ENCODE measurements at regions not wholly inside any gene's neighbourhood (a gene's known extent, or its start where the extent isn't known, plus 50 kb on each side); places are given as distances from the start of the nearest gene placed in this dataset.
A peak's percentile ranks its signal among the peaks of the same experiment; 100 is the strongest.

DNA sequence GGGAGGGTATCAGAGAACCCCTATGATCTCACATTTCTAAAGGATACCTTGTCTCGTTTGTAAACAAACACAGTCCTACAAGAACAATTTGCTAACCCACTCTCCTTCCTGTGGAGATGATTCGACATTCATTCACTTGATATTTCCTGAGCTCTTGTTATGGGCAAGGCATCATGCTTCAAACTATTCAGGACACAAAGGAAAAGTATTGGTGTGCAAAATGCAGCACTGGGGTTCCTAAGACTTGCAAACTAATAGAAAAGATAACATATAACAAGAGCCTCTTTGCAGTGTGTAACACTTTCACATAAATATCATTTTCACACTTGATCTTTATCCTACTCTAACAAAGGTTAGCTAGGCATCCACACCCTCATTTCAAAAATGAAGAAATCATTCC, 211.5 kb upstream of the BLID start:
- Histone ChIP-seq H2BK20ac (ENCODE audit: low read length) (no peak overlapping the region), H3K79me1 (ENCODE audit: low read depth, low read length) (no peaks in the 10 kb centered on the region), H3K23ac (ENCODE audit: insufficient read length) (no peak overlapping the region), H2AFZ (ENCODE audit: low read length) (no peak overlapping the region), H2AK5ac (ENCODE audit: low read depth, low read length) (no peak overlapping the region), H3K27me3 (replicated peaks in 1 of 4; ENCODE audit: control insufficient read depth in 3 of 4, extremely low read depth in 1 of 4, insufficient read depth in 3 of 4, low read length in 3 of 4) (peaks cover 1 to 12% (median 7%) of the 10 kb centered on the region in 4 experiments; a peak in 5 of 7 replicates), H4K91ac (replicated peaks; ENCODE audit: insufficient read length, low read length) (no peak overlapping the region), H3K9me3 (ENCODE audit: insufficient read depth in 2 of 2, low read depth in 1 of 2, low read length in 1 of 2) (no peaks in the 10 kb centered on the region), H3K79me2 (ENCODE audit: control insufficient read depth in 1 of 2, insufficient read depth in 2 of 2, low read length in 2 of 2) (no peaks in the 10 kb centered on the region), H2BK120ac (replicated peaks; ENCODE audit: low read depth, low read length) (no peak overlapping the region), H3K18ac (ENCODE audit: extremely low read depth, low read length) (no peak overlapping the region), H3K36me3 (ENCODE audit: control insufficient read depth in 2 of 4, insufficient read depth in 4 of 4, low read length in 3 of 4) (no peaks in the 10 kb centered on the region), H3K23me2 (ENCODE audit: low read depth, low read length) (no peaks in the 10 kb centered on the region), H3K4me3 (ENCODE audit: extremely low read depth in 1 of 4, insufficient read depth in 2 of 4, low read depth in 3 of 4, low read length in 4 of 4) (no peak overlapping the region), H3K27ac (ENCODE audit: low read depth, low read length) (no peak overlapping the region), H3K9ac (replicated peaks in 1 of 4; ENCODE audit: extremely low read depth in 1 of 4, low read depth in 3 of 4, low read length in 3 of 4) (no peak overlapping the region), H2BK5ac (ENCODE audit: low read depth, low read length) (no peak overlapping the region), H4K8ac (ENCODE audit: extremely low read depth, insufficient read depth, low read length) (no peak overlapping the region), H4K5ac (ENCODE audit: insufficient read length, low read depth, low read length) (no peak overlapping the region), H3K4ac (replicated peaks; ENCODE audit: insufficient read length, low read depth, low read length) (no peak overlapping the region), H3K4me1 (replicated peaks in 1 of 4; ENCODE audit: control insufficient read depth in 3 of 4, insufficient read depth in 4 of 4, low read length in 3 of 4) (0 out of 7 replicates have a peak, but pooled peaks cover 0 to 8% (median 0%) of the 10 kb centered on the region in 4 experiments), H3K56ac (replicated peaks; ENCODE audit: insufficient read length, low read depth, low read length) (no peak overlapping the region), H2BK12ac (ENCODE audit: low read depth, low read length) (no peak overlapping the region), H4K20me1 (replicated peaks in 1 of 2; ENCODE audit: control insufficient read depth in 1 of 2, insufficient read depth in 2 of 2, low read length in 2 of 2) (no peaks in the 10 kb centered on the region), H3K4me2 (ENCODE audit: insufficient read depth in 1 of 2, low read depth in 2 of 2, low read length in 2 of 2) (peak overlapping the region in 1 of 2 experiments; percentile 16; a peak in 2 of 4 replicates), H3K14ac (ENCODE audit: insufficient read length) (no peak overlapping the region), H2BK15ac (ENCODE audit: low read length) (no peak overlapping the region)
- TF ChIP-seq SP4 (IDR thresholded peaks at IDR 0.05; ENCODE audit: low read length) (no peak), FOSL1 (IDR thresholded peaks at IDR 0.05; ENCODE audit: insufficient read depth, low read depth, low read length) (no peak), ASH2L (IDR thresholded peaks at IDR 0.05; ENCODE audit: low read length) (no peak)
- CTCF ChIA-PET (ENCODE audit: partially characterized antibody), result interaction anchor here (0.8 kb wide), 1 partner anchor 34 kb away, joined by 3 read pairs; no protein-coding TSS in a partner anchor
- DNase-seq (ENCODE audit: low read depth in 1 of 2, low spot score in 2 of 2), result no peak
- POLR2A ChIA-PET (ENCODE audit: partially characterized antibody), result interaction anchor here (1.2 kb wide), 1 partner anchor 11 kb away, joined by 3 read pairs; no protein-coding TSS in a partner anchor
- WGBS, 2 experiments (ENCODE audit: extremely low coverage in 1 of 2, insufficient coverage in 1 of 2, insufficient read length in 1 of 2, insufficient replicate concordance in 2 of 2, low coverage in 1 of 2, low lambda C conversion rate in 2 of 2, missing lambda C conversion rate in 1 of 2), result 27% methylated on average over 2 of the region's 2 CpGs; no CpG with 5 or more reads in 1 of the 2 experiments
- no peak for FAIRE-seq

Data from H1 (cell line).